Activated naive CD8-positive, alpha-beta T cell (primary cell): ENCODE measurements at regions not wholly inside any gene's neighbourhood (a gene's known extent, or its start where the extent isn't known, plus 50 kb on each side); places are given as distances from the start of the nearest gene placed in this dataset.

Experiments used
- H3K27ac Mint-ChIP-seq: one replicate; pipeline ENCODE4 v1.8.0; 2021; ENCODE audit warnings: mixed read lengths
- H3K27me3 Mint-ChIP-seq: one replicate; pipeline ENCODE4 v1.8.0; 2021; ENCODE audit warnings: mixed read lengths
- H3K36me3 Mint-ChIP-seq: one replicate; pipeline ENCODE4 v1.8.0; 2021; ENCODE audit warnings: mixed read lengths
- H3K4me1 Mint-ChIP-seq: one replicate; pipeline ENCODE4 v1.8.0; 2021; ENCODE audit warnings: low read depth, mixed read lengths
- H3K4me3 Mint-ChIP-seq: one replicate; pipeline ENCODE4 v1.8.0; 2021; ENCODE audit warnings: mild to moderate bottlenecking, mixed read lengths
- H3K9me3 Mint-ChIP-seq: one replicate; pipeline ENCODE4 v1.8.0; 2021; ENCODE audit warnings: low read depth, mixed read lengths

DNA sequence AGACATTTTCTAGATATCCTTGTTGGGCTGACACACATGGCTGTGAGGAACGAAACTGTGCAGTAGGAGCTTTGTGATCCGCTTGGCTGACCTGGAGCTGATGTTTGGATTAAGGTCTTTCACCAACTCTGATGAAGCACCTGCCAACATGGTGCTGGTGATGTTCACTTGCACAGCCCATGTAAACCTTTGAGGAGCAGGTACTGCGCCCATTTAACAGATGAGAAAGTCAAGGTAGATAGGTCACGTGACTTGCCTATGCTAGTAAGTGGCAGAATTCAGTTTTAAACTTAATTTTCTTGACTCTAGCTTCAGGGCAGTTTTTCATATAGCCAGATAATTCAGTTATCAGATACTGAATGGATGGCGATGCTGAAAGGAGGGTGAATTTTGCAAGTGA is 351.9 kb downstream of the RPS24 start:
- no peak overlapping the region for H3K27ac Mint-ChIP-seq
- H3K36me3 Mint-ChIP-seq = no peaks in the 10 kb centered on the region
- no peaks in the 10 kb centered on the region for H3K9me3 Mint-ChIP-seq
- no peaks in the 10 kb centered on the region for H3K4me1 Mint-ChIP-seq
- peaks cover 3% of the 10 kb centered on the region for H3K27me3 Mint-ChIP-seq
- H3K4me3 Mint-ChIP-seq = no peak overlapping the region

DNA sequence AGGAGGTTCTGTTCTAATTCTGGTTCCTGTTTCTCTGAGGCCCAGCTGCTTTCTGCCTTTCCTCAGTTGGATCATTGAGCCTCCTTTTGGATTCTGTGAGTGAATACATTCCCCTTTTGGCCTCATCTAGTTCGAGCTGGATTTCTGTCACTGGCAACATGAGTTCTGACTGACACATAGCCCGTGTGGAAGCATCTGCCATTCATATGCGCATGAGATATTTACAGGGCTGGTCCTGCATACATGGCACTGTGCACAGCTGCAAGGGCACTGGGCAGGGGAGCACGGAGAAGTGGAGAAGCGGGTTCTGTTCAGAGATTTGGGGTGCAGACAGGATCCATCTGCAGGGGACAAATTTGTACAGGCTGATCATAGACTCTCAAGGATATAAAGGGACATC is 352.8 kb downstream of the RPS24 start:
- Mint-ChIP-seq H3K27me3 (peaks cover 3% of the 10 kb centered on the region), H3K4me1 (no peaks in the 10 kb centered on the region), H3K36me3 (no peaks in the 10 kb centered on the region), H3K4me3 (no peak overlapping the region), H3K27ac (no peak overlapping the region), H3K9me3 (no peaks in the 10 kb centered on the region)

GRCh38 chr10:78388331-78389050 is 354.8 kb downstream of the RPS24 start:
- H3K27ac Mint-ChIP-seq = no peak overlapping the region
- peaks cover 4% of the 10 kb centered on the region for H3K27me3 Mint-ChIP-seq
- H3K4me3 Mint-ChIP-seq = no peak overlapping the region
- no peaks in the 10 kb centered on the region for H3K4me1 Mint-ChIP-seq
- H3K36me3 Mint-ChIP-seq = no peaks in the 10 kb centered on the region
- no peaks in the 10 kb centered on the region for H3K9me3 Mint-ChIP-seq

DNA sequence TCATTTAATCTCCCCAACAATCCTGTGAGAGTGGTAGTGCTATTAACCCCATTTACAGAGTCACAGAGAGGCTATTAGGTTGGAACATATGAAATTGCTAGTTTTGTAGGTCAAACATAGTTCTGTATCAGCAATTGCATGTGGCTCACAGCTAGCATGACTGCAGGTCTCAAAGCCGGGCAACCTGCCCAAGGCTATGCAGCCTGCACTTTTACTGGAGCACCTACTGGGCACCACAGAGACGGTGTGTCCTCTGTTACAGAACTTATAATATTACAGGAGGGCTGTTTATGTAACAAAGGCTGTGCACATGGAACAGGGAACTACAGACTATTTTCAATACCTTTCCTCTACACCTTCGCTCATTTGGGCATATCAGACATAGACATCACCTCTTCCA is 355.8 kb downstream of the RPS24 start:
- Mint-ChIP-seq H3K27me3 (peaks cover 4% of the 10 kb centered on the region), H3K36me3 (no peaks in the 10 kb centered on the region), H3K27ac (no peak overlapping the region), H3K4me1 (no peaks in the 10 kb centered on the region), H3K4me3 (no peak overlapping the region), H3K9me3 (no peaks in the 10 kb centered on the region)

DNA sequence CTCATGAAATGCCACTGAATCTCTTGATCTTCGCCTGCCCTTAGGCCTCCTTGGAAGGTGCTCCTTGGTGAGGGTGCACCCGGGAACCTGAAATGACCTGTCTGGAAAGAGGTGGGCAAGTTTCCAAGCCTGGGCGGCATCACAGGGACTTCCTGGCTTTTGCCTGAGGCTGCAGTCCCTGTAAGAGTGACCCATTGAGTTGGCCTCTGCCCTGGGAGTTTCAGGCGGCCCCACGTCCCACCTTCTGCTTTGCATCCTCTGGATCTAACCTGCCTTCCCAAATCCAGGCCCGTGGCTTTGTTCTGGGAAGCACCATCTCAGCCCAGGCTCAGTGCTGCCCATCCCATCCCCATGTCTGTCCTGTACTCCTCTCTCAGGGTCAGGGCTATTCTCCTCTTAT is 356.4 kb downstream of the RPS24 start:
- Mint-ChIP-seq H3K36me3 (no peaks in the 10 kb centered on the region), H3K4me3 (no peak overlapping the region), H3K27ac (no peak overlapping the region), H3K4me1 (no peaks in the 10 kb centered on the region), H3K27me3 (peaks cover 4% of the 10 kb centered on the region), H3K9me3 (no peaks in the 10 kb centered on the region)

DNA sequence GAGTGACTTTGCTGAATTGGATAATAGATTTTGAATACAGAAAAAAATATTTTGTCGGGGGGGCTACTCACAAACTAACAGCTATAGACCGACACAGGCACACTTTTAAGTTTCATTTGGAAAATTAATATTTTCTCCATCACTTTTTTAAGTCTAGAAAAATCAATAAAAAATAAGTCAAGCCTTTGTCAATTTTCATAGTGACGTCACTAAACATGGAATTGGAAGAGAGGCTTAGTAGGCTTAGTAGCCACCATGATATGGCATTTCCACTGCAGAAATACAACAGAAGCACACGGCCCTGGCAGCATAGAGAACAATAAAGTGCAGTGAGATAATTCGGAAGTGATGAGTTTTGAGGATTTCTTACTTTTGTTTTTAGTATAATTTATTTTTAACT is 357.2 kb downstream of the RPS24 start:
- Mint-ChIP-seq H3K27ac (no peak overlapping the region), H3K4me3 (no peak overlapping the region), H3K36me3 (no peaks in the 10 kb centered on the region), H3K27me3 (peaks cover 4% of the 10 kb centered on the region), H3K4me1 (no peaks in the 10 kb centered on the region), H3K9me3 (no peaks in the 10 kb centered on the region)

DNA sequence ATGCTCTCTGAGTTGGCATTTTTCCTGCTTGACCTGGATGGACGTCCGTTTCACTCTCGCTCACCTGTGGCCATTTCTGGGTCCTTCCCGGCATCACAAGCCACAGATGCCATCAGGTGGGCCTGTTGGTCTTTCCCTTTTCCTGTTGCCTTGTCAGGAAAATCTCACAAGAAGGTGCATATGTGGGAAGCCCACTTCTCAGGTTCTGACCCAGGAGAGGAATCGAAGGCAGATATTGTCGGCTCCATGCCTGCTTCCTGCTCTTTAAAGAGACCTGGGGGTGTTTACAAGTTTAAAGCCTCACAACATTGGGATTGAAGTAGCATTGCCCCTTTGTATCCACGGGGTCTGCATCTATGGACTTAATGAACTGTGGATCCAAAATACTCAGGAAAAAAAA is 357.9 kb downstream of the RPS24 start:
- Mint-ChIP-seq H3K4me3 (no peak overlapping the region), H3K36me3 (no peaks in the 10 kb centered on the region)

GRCh38 chr10:78392197-78392596 is 358.5 kb downstream of the RPS24 start:
- H3K27ac Mint-ChIP-seq = no peak overlapping the region
- no peaks in the 10 kb centered on the region for H3K36me3 Mint-ChIP-seq
- no peaks in the 10 kb centered on the region for H3K4me1 Mint-ChIP-seq
- H3K4me3 Mint-ChIP-seq = no peak overlapping the region
- H3K9me3 Mint-ChIP-seq = no peaks in the 10 kb centered on the region
- peaks cover 3% of the 10 kb centered on the region for H3K27me3 Mint-ChIP-seq

More for the DNA sequence above, 357.9 kb downstream of the RPS24 start:
- H3K9me3 Mint-ChIP-seq = no peaks in the 10 kb centered on the region
- no peaks in the 10 kb centered on the region for H3K4me1 Mint-ChIP-seq
- peaks cover 4% of the 10 kb centered on the region for H3K27me3 Mint-ChIP-seq
- no peak overlapping the region for H3K27ac Mint-ChIP-seq

- Mint-ChIP-seq H3K27me3 (peaks cover 1% of the 10 kb centered on the region), H3K36me3 (no peaks in the 10 kb centered on the region), H3K4me3 (no peak overlapping the region), H3K4me1 (no peaks in the 10 kb centered on the region), H3K9me3 (no peaks in the 10 kb centered on the region), H3K27ac (no peak overlapping the region)
Observed at GRCh38 chr10:78393094-78393493, 359.4 kb downstream of the RPS24 start.

DNA sequence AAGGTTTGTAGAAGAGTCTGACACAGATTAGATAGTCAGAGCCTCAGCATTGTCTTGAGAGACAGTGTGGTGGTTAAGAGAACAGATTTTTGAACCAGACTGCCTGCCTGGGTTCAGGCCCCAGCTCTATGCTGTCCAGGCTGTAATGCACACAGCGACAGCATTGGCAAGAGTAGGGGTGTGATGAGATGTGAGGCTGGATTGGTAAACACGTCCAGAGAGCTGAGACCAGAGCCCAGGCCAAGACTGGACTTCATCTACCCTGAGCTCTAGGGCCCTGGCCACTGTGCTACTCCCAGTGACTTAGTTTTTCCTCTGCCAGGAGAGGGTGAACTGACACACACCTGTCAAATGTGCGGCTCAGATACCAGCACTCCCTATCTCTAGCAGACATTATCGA is 360.4 kb downstream of the RPS24 start:
- no peaks in the 10 kb centered on the region for H3K36me3 Mint-ChIP-seq
- H3K4me3 Mint-ChIP-seq = no peak overlapping the region
- H3K9me3 Mint-ChIP-seq = no peaks in the 10 kb centered on the region
- peaks cover 1% of the 10 kb centered on the region for H3K27me3 Mint-ChIP-seq
- no peak overlapping the region for H3K27ac Mint-ChIP-seq
- H3K4me1 Mint-ChIP-seq = no peaks in the 10 kb centered on the region

GRCh38 chr10:78395162-78395561 is 361.5 kb downstream of the RPS24 start:
- no peak overlapping the region for H3K27ac Mint-ChIP-seq
- H3K36me3 Mint-ChIP-seq = no peaks in the 10 kb centered on the region
- no peak overlapping the region for H3K4me3 Mint-ChIP-seq
- H3K9me3 Mint-ChIP-seq = no peaks in the 10 kb centered on the region
- peaks cover 1% of the 10 kb centered on the region for H3K27me3 Mint-ChIP-seq
- no peaks in the 10 kb centered on the region for H3K4me1 Mint-ChIP-seq

- H3K36me3 Mint-ChIP-seq = no peaks in the 10 kb centered on the region
- peaks cover 1% of the 10 kb centered on the region for H3K27me3 Mint-ChIP-seq
- H3K4me3 Mint-ChIP-seq = no peak overlapping the region
- no peak overlapping the region for H3K27ac Mint-ChIP-seq
- no peaks in the 10 kb centered on the region for H3K4me1 Mint-ChIP-seq
- no peaks in the 10 kb centered on the region for H3K9me3 Mint-ChIP-seq
Observed at GRCh38 chr10:78396754-78397153, 363.1 kb downstream of the RPS24 start.

GRCh38 chr10:78397786-78398185 is 364.1 kb downstream of the RPS24 start:
- no peaks in the 10 kb centered on the region for H3K4me1 Mint-ChIP-seq
- H3K9me3 Mint-ChIP-seq = no peaks in the 10 kb centered on the region
- H3K27me3 Mint-ChIP-seq = no peaks in the 10 kb centered on the region
- no peak overlapping the region for H3K4me3 Mint-ChIP-seq
- no peak overlapping the region for H3K27ac Mint-ChIP-seq
- H3K36me3 Mint-ChIP-seq = no peaks in the 10 kb centered on the region

GRCh38 chr10:78398382-78398781 is 364.7 kb downstream of the RPS24 start:
- no peak overlapping the region for H3K27ac Mint-ChIP-seq
- no peaks in the 10 kb centered on the region for H3K4me1 Mint-ChIP-seq
- no peaks in the 10 kb centered on the region for H3K36me3 Mint-ChIP-seq
- no peaks in the 10 kb centered on the region for H3K27me3 Mint-ChIP-seq
- no peak overlapping the region for H3K4me3 Mint-ChIP-seq
- no peaks in the 10 kb centered on the region for H3K9me3 Mint-ChIP-seq

DNA sequence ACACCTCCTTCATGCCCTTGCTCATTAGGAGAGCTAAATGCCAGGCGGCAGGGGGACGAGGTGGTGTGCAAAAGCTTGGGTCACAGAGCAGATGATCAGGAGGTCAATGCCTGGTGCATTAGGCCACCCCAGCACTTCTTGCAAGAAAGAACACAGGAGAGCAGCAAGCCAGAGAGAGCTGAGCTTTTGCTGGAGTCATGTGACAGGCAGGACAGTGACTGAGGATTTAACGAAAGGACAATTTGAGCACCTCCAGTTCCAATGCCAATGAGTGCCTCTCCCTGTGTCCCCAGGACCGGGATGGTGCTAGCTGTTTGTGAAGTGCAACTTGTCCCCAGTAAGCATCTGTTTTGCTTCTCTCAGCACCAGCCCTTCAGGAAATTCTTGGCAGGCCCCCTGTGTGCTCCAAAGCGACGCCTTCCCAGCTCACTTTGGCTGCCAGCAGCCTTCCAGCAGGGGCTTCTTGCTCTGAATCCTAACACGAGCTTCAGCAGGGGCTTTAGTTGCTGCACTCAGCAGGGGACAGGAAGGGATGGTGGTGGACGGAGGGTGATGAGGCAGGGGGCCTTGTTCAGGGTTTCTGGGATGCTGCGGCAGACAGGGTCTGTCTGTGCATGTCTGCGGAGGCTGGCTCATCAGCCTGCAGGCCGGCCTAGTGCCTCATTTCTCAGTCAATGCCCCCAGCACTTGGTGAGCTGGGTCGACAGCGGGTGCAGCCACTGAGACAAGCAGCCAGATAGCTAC is 368.1 kb downstream of the RPS24 start:
- Mint-ChIP-seq H3K27me3 (peaks cover 4% of the 10 kb centered on the region), H3K9me3 (no peaks in the 10 kb centered on the region), H3K4me1 (peaks cover 6% of the 10 kb centered on the region), H3K4me3 (no peak overlapping the region), H3K36me3 (no peaks in the 10 kb centered on the region), H3K27ac (no peak overlapping the region)

DNA sequence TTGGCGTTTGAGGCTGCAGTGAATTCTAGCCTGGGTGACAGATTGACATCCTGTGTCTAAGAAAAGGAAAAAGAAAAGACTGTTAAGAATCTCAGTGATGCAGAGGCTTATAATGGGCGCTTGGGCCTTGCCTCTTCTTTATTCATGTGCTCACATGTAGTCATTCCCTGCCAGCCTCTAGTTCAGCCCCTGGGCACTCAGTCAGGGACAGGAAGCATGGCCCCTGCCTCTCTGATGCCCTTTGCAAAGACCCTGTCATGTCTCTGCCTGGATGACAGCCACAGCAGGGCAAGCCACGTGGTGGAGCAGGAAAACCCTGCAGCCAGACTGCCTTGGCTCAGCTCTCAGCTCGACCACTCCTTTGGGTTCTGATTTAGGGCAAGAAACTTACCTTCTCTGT is 368.9 kb downstream of the RPS24 start:
- Mint-ChIP-seq H3K4me3 (no peak overlapping the region), H3K4me1 (peaks cover 9% of the 10 kb centered on the region), H3K36me3 (no peaks in the 10 kb centered on the region), H3K27me3 (peaks cover 6% of the 10 kb centered on the region), H3K9me3 (no peaks in the 10 kb centered on the region), H3K27ac (no peak overlapping the region)
